Skin of body (tissue), 1 donor: ENCODE measurements at regions not wholly inside any gene's neighbourhood (a gene's known extent, or its start where the extent isn't known, plus 50 kb on each side); places are given as distances from the start of the nearest gene placed in this dataset.
A peak's percentile ranks its signal among the peaks of the same experiment; 100 is the strongest.

Experiments used
- DNase-seq: peaks from one replicate; lab custom pipeline; 2025; lab: John Stamatoyannopoulos, UW

DNA sequence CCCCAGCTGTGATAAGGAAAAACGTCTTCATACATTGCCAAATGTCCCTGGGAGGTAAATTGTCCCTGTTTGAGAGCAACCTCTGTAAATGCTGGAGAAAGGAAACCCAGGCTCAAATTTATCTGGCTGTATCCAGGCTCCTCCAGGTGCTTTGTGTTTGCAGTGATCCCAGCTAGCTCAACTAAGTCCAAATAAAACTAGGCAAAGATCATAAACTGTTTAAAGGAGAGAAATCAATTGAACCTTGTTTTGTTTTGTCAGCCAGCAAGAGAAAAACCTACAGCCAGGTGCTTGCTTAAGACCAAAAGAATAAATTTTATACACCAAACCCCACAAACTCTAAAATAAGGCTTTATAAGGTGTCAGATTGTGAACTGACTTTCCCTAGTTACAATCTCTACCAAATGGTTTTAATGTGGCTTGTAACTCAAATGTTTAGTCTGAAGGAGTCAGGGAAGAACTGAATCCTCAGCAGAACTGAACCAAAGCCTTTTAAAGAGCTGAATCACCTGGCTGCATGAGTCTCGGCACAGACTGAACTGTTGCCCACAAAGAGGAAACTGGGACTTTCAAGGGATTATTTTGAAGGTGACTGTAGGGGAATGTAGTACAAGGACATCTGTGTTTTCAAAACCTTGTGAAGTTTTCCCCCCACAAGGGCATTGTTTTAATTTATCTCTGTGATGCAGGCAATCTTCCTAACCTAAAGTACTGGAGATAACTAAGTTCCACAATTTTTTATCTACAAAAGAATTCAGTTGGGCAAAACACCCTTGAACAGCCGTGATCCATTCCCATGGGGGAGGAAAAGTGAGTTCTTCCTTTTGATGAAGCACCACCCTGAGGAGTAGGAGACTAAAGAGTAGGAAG is 201.7 kb upstream of the TARS1 start:
- no peak for DNase-seq

- DNase-seq, result no peak
These were observed 200.2 kb upstream of the TARS1 start for GRCh38 chr5:33240558-33240957.

GRCh38 chr5:33241802-33242201 is 199.0 kb upstream of the TARS1 start:
- peak; percentile 31 for DNase-seq

- DNase-seq, result no peak
These were observed 198.5 kb upstream of the TARS1 start for GRCh38 chr5:33242277-33242676.

DNA sequence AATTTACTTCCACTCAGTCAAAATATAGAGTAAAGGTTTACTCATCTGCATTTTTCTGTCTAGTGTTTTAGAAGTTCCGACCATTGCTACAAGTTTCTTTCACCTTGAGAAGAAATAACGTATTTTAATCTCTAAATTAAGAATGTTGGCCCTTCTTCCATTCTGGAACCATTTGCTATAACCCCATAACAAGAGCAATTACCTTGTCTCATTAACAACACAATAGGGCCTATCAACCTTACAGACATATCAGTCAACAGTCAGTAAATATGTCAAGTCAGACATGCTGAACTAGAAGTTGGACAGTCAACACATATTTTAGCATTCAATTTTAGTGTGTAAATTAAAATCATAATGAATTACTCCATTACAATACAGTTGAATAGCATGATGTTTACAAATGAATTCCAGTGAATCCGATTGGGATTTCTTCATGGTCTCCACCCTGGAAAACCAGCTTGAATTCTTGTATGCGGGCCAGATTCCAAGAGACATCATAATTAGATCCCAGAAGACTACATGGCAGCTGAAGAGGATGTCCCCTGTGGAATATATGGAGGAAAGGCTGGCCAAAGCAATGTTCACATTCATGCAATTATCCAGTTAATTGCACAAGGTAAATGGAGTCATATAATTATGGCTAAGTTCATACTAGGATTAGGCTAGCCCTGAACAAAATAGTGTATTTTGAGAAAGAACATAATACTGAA is 196.2 kb upstream of the TARS1 start:
- DNase-seq, result peak; percentile 20

- DNase-seq, result no peak
These were observed 186.2 kb upstream of the TARS1 start for GRCh38 chr5:33254579-33254978.

DNA sequence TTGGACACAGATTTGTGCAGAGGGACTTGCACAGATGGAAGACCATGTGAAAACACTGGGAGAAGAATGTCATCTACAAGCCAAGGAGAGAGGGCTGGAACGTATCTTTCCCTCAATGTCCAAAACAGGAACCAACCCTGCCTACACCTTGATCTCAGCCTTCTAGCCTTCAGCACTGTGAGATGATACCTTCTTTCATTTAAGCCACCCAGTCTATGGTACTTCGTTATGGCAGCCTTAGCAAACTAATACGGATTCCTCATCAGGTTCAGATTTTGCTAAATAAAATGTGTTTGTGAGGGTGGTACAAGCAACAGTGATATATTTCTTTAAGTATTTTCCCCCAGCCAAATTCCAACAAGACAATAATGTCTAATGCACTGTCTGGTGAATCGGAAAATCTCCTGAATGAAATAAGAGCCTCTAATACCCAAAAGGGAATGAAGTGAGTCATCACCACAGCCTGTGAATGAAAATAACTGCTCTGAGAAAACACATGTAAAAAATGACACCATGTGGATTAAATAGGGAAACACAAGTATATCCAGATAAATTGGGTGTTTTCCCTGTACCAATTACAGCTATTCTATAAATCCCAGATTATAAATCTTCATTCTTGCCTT is 182.8 kb upstream of the TARS1 start:
- peak; percentile 87 for DNase-seq

GRCh38 chr5:33258553-33258952 is 182.2 kb upstream of the TARS1 start:
- DNase-seq, result no peak

GRCh38 chr5:33260098-33260497 is 180.7 kb upstream of the TARS1 start:
- no peak for DNase-seq

- no peak for DNase-seq
These were observed 179.5 kb upstream of the TARS1 start for GRCh38 chr5:33261305-33261704.

DNA sequence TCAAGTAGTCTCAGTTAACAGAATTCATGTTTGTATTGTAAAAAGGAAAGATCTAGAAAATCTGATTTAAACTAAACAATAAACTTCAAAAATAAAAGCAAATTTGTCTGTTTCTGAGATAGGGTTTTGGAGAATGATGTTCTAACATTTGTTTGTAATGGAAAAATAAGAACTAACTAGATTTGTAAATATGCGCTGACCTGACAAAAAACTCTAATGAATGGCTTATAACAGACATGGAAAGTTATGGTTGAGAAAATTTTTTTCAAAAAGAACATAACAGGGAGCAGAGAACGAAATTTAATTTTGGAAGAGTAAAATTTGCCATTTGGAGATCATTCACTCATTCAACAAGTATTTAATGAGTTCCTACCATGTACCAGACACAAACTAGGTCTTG is 179.0 kb upstream of the TARS1 start:
- no peak for DNase-seq

- peak; percentile 41 for DNase-seq
These were observed 173.0 kb upstream of the TARS1 start for GRCh38 chr5:33267801-33268200.

DNA sequence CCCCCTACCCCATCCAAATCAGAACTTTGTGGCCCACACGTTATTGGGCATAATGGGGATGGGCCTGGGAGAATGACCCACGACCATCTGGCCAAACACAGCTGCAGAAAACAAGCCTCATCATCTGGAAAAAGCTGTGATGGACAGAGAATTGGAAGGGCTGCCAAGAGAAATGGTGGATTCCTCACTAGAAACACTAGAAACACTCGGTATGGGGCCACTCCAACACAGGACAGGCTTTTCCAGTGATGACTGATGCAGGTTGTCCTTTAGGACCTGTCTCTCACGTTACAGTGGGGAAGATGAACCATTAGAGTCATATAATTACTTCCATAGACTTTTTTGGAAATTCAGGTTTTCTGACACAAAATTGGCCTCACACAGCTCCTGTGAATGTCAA is 172.4 kb upstream of the TARS1 start:
- DNase-seq, result no peak

GRCh38 chr5:33270671-33271070 is 170.1 kb upstream of the TARS1 start:
- no peak for DNase-seq

DNA sequence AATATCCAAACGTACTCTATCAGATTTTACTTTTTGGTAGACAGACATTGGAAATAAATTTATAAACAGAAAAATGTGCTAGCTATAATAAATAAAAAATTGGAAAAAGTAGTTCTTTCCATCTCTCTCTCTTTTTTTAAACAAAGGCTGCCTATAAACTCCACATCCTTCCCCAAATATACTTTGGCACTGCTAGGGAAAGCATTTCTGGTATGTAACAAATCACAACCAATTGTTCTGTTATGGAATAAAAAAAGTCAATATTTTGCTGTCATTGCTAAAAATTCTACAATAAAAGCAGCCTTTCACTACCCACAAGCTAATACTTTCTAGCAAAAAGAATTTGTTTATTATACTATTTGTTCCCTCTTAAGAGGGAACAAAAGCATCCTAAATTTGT is 169.2 kb upstream of the TARS1 start:
- peak; percentile 18 for DNase-seq

DNA sequence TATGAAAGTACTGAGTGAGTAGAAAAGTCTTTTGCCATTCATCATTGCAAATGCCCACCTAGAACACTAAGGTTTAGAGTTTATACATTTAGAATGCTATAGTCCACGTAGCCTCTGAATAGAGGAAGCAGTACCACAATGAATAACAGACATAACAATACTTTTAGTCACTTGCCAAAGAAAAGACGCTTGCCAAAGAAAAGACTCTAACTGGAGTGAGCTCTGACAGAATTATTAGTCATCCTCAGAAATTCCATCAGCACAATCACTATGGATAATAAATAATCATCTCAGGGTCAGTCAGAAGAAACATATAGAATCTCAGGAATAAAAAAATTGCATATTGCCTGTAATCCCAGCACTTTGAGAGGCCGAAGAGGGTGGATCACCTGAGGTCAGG is 168.5 kb upstream of the TARS1 start:
- peak; percentile 31 for DNase-seq

- DNase-seq, result no peak
These were observed 166.8 kb upstream of the TARS1 start for GRCh38 chr5:33273985-33274384.

- no peak for DNase-seq
These were observed 165.4 kb upstream of the TARS1 start for GRCh38 chr5:33275391-33275790.

DNA sequence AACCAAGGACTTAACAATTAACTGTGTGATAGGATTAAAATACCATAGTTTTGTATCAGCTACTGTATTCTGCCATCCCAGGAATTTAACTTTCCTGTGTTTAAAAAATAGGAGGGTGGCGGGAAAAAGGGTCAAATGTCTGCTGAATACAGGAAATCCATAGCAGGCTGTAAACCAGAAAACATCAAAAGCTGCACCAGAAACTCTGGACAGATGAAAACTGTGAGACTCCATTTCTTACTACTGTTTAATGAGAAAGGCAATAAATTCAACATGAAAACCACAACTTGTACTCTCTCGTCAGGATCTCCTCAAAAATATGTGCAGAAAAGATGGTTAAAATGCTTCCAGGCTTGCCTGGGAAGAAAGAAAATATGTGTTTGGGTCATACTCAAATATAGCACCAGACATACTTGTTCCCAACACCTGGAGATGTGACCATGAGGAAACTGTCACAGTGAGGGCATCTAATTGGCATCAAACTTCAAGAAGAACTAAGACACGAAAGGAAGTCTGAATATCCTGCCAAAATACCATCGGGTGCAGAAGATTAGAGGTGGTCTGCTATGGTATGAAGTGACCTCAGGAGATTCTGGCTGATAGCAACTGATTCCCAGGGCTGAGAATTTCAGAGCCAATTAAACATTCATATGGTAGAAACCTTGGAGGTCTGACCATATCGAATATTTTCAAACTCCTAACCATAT is 164.7 kb upstream of the TARS1 start:
- no peak for DNase-seq

GRCh38 chr5:33276628-33276950 is 164.2 kb upstream of the TARS1 start:
- DNase-seq, result no peak

DNA sequence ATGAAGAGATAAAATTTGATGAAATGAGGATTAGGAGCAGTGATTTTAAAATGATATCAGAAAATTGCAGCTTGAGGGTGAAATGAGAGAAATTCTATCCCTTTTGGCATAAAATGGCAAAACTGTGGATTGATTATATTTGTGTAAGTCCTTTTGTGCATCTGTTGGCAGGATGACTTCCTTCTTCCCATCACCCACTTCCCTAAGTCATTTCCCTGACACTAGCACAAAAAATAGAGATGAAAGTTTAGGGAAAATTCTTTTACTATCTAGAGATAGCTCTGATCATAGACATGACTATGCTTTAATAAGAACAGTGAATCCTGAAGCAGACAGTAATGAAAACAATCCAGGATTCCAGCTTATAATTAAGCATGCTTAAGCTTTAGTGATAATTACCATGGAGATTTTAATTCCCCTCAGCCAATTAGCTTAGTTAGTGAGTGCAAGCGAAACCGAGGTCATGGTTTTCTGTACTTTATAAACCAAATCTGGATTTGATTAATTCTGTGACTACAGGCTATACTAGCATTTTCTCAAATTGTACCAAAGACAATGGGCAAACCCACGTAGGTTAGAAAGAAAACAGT is 163.6 kb upstream of the TARS1 start:
- DNase-seq, result no peak

DNA sequence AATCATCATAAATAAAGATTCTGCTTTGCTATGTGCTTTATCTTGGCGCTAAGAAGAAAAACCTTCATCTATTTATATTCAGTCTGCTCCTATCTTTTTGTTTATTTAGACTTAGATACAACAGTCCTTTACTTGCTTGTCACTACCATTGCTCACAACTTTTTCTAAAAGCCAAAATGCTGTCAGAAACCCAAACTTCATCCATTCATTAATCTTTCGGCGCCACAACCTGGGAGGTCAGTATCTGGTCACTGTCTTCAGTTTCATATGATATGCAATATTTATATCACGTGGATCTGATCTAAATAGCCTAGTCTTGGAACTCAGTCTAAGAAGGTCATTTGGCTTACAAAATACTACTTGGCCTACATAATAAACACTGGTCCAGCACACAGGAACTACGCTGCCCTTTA is 159.3 kb upstream of the TARS1 start:
- no peak for DNase-seq
